ENCODE measurements at regions not wholly inside any gene's neighbourhood (a gene's known extent, or its start where the extent isn't known, plus 50 kb on each side); places are given as distances from the start of the nearest gene placed in this dataset.
A peak's percentile ranks its signal among the peaks of the same experiment; 100 is the strongest.
"Not testable (repeated sequence)": the region's sequence is repeated elsewhere in the genome, so short reads cannot be mapped to it uniquely, and the experiment has no call there.

DNA sequence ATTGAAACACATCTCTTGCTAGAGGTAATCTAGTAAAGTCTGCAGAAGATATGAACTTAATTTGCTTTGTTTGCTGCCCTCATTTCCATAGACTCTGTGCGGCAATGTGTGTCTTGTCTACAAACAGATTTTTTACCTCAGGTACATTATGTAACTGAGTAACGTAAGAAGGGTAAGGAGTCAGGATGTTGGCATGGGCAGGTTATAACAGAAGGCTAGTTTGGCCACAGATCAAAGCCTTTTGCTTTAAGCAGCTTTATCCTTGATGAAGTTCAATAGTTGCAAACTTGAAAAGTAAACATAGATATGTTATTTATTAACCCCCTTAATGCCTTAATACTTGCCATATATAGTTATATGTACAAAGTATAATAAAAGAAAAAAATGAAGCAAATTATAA lies 391.6 kb upstream of the FKBP1C start:
- DNase-seq = no peak

- no peak for DNase-seq
Observed at GRCh38 chr6:62808565-62809293, 402.5 kb upstream of the FKBP1C start.

- DNase-seq = no peak
Observed at GRCh38 chr6:62805431-62805830, 405.8 kb upstream of the FKBP1C start.

DNA sequence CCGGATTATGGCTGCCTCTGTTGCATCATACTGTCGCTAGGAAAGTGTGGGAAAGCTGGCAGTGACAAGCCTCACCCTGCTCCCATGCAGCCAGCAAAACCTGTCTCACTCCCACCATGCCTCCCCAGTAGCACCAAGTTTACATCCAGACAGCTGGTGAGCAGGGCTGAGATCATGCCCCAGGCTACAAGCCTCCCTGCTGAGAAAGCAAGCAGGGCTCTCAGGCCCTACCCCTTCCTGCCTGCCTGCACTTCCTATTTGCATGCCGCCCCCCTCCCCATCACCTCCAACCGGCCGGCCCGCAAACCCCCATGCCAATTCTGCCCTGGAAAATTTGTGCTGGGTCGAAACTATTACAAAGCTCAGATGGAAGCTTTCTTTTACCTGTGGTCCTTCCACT lies 408.2 kb upstream of the FKBP1C start:
- no peak for DNase-seq

GRCh38 chr6:62797190-62797589 lies 414.1 kb upstream of the FKBP1C start:
- DNase-seq = no peak

DNA sequence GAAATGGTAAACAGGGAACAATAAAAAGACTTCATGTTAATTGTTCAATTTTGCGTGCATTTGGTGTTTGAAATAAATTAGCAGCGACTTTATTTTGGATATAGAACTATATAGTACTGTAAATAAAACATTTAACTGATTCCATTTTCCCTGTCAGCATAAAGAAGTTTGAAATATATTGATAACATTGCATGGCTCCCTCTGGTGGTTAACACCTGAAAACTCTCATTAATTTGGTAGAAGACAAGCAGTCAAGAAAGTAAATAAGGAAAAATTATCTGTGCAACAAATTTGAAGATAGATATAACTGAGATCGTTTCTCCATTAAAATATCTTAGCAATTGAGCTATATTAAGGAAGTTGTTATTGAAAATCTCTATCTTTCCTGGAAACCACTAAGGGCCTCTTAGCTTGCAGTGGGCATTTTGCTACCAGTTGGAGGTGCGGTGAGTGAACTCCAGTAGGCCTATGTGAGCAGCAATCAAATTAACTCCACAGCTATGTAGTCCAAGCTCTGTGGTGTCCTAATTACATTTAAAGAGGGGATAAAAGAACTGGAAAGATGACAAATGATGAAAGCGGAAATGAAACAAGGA lies 435.7 kb upstream of the FKBP1C start:
- DNase-seq = peak; percentile 17

- not testable (repeated sequence) for DNase-seq
Observed at GRCh38 chr6:62766174-62766573, 445.1 kb upstream of the FKBP1C start.

DNA sequence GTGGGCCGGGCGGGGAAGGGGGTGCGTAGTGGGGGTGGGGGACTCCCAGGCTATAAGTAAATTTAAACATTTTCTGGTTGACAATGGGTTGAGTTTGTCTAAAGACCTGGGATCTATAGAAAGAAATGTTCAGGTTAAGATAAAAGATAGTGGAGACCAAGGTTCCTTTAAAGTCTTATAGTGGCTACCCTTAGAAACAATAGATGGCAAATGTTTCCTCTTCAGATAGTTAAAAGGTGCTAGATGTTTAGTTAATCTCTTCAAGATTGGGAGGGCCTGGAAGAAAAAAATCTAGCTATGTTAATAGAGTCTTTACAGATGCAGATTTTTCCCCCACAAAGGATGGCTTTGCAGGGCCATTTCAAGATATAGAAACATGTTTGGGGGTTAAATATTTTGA lies 446.4 kb upstream of the FKBP1C start:
- DNase-seq = no peak

DNA sequence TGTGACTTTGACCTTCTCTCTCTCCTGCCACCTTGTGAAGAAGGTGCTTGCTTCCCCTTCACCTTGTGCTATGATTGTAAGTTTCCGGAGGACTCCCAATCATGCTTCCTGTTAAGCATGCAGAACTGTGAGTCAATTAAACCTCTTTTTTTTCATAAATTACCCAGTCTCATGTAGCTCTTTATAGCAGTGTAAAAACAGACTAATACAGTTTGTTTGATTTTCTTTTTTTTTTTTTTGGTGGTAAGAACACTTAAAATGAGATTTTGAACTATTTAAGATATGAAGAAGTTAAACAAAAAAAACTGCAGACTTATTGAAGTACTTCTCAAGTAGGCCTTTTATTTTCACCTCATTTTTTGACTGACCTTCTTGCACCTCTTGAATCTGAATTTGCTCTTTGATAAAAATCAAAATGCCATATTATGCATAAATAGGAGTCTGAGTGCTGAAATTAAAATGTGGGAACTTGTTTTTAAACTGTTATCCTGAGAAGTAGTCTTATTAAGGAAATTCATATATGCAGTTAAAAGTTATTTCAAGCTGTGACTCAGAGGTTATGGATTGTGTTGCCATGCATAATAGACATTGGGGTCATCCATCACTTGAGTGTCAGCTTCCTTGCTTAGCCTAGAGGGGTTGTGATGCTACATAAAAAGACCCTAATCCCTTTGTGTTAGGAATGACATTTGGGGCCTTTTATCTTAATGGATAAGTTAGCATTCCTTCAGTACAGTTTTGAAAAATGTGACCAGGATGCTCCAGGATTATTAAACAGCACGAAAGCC lies 447.9 kb upstream of the FKBP1C start:
- DNase-seq = no peak

DNA sequence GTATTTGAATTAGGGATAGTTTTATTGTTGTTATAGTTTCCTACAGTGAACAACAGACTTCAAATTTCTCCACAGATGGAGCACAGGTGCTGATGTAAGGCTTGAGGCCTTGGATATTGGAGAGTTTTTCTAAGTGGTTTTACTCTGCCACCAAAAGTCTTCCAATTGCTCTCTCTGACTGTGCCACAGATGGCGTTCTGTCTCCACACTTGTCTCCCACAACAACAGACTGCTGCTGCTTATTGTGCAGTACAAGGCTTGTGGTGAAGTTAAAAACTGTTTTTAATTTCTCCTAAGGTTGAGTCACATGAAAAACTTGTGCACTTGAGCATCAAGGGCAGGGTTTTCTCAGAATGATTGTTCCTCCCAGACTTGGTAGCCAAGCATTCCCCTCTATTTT lies 460.9 kb upstream of the KHDRBS2 start:
- DNase-seq = no peak

DNA sequence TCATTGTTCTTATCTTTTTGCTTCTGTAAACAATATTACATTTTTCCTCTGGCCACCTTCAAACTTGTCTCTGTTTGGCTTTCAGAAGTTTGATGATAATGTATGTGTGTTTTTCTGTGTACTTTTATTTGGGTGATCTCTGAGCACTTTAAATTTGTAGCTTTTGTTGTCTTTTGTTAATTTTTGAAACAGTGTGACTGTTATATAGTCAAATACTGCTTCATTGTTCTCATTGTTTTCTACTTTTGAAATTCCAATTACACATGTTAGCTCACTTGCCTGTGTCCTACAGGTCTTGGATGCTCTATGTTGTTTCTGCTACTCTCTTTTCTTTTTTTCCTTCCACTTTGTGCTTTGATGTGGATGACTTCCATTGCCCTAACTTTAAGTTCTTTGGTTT lies 460.1 kb upstream of the KHDRBS2 start:
- no peak for DNase-seq

GRCh38 chr6:62740596-62740995 lies 454.6 kb upstream of the KHDRBS2 start:
- no peak for DNase-seq

- DNase-seq = no peak
Observed at GRCh38 chr6:62740171-62740570, 454.1 kb upstream of the KHDRBS2 start.

DNA sequence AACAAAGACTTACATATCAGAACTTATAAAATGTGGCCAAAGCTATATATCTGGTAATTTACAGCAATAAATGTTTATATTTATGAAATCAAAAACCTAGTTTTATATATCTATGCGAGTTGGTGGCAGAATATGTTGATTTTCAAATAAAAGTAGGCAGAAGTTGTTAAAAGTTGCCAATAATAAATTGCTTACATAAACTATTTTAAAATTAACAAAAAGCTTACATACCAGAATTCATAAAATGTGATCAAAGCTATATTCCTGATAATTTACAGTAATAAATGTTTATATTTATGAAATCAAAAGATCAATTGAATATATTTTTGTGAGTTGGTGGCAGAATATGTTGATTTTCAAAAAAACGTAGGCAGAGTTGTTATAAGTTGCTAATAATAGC lies 451.8 kb upstream of the KHDRBS2 start:
- no peak for DNase-seq

GRCh38 chr6:62721408-62721807 lies 435.4 kb upstream of the KHDRBS2 start:
- DNase-seq = no peak

GRCh38 chr6:62716719-62717118 lies 430.7 kb upstream of the KHDRBS2 start:
- DNase-seq = no peak

GRCh38 chr6:62714112-62714511 lies 428.1 kb upstream of the KHDRBS2 start:
- DNase-seq = no peak

GRCh38 chr6:62711750-62712149 lies 425.7 kb upstream of the KHDRBS2 start:
- DNase-seq = no peak

DNA sequence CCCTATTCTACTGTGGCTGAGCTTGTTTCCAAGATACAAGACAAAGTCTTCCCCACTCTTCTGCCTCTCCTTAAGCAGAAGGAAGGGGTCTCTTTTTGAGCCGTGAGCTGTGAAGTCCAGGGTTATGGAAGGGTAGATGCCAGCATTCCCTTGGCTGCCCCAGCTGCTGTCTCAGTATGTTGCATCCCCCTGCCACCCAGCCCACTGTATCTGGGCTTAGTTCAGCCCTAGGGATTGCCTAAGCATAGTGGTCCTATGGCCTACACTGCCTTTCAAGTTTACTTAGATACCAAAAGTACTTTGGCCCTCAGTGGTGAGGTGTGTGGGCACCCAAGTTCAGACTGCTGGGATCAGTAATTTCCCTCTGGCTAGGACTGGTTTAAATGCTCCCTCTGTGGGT lies 421.9 kb upstream of the KHDRBS2 start:
- no peak for DNase-seq

GRCh38 chr6:62707156-62707555 lies 421.1 kb upstream of the KHDRBS2 start:
- DNase-seq = no peak

DNA sequence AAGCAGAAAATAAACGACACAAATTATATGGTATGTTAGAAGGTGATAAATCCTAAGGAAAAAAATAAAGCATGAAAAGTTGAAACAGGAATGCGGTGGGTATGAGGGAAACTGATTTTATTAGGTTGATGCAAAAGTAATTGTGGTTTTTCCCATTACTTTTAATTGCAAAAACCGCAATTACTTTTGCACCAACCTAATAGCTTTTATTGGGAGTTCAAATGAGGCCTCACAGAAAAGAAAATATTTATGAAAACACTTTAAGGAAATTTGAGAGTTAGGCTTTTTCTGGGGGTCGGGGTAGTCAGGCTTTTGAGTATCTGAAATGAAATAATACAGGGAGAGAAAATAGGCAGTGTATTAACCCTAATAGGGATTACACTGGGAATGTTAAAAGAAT lies 397.0 kb upstream of the KHDRBS2 start:
- DNase-seq = no peak

- no peak for DNase-seq
Observed at GRCh38 chr6:62681108-62681507, 395.1 kb upstream of the KHDRBS2 start.

GRCh38 chr6:62672989-62673388 lies 387.0 kb upstream of the KHDRBS2 start:
- no peak for DNase-seq
